Endodermal cell (in vitro differentiated cells): ENCODE measurements at regions not wholly inside any gene's neighbourhood (a gene's known extent, or its start where the extent isn't known, plus 50 kb on each side); places are given as distances from the start of the nearest gene placed in this dataset.
"Not testable (repeated sequence)": the region's sequence is repeated elsewhere in the genome, so short reads cannot be mapped to it uniquely, and the experiment has no call there.

ENCODE experiments used
- DNase-seq: peaks from one replicate; pipeline ENCODE4 v3.0.0-alpha.2; 2017
- H3K27ac ChIP-seq: 2 replicates; pipeline ENCODE4 v1.5.1; 2013; ENCODE audit warnings: mild to moderate bottlenecking, low read depth, low read length, moderate library complexity
- H3K27me3 ChIP-seq: 2 replicates; pipeline ENCODE4 v1.6.1; 2013; ENCODE audit warnings: mild to moderate bottlenecking, low read length, moderate library complexity; ENCODE audit not compliant: insufficient read depth, control insufficient read depth, poor library complexity, severe bottlenecking
- H3K36me3 ChIP-seq: 2 replicates; pipeline ENCODE4 v1.7.0; 2013; ENCODE audit warnings: mild to moderate bottlenecking, low read length, moderate library complexity; ENCODE audit not compliant: control insufficient read depth, insufficient read depth
- H3K4me1 ChIP-seq: one replicate; pipeline ENCODE4 v1.7.0; 2013; ENCODE audit warnings: low read length; ENCODE audit not compliant: control insufficient read depth, insufficient read depth
- H3K4me3 ChIP-seq: 2 replicates; pipeline ENCODE4 v1.5.1; 2013; ENCODE audit warnings: mild to moderate bottlenecking, low read length, moderate library complexity
- H3K9ac ChIP-seq: 2 replicates; pipeline ENCODE4 v1.6.1; 2013; ENCODE audit warnings: mild to moderate bottlenecking, low read length, moderate library complexity; ENCODE audit not compliant: poor library complexity, severe bottlenecking; ENCODE audit errors: extremely low read depth
- H3K9me3 ChIP-seq: 2 replicates; pipeline ENCODE4 v1.6.1; 2013; ENCODE audit warnings: mild to moderate bottlenecking, low read length, moderate library complexity; ENCODE audit not compliant: control insufficient read depth
- H3K27ac Mint-ChIP-seq: 2 replicates; pipeline ENCODE4 v1.8.0; 2020; ENCODE audit warnings: mixed read lengths
- H3K27me3 Mint-ChIP-seq: 2 replicates; pipeline ENCODE4 v1.8.0; 2021; ENCODE audit warnings: mild to moderate bottlenecking, mixed read lengths; ENCODE audit not compliant: insufficient read depth
- H3K36me3 Mint-ChIP-seq: 2 replicates; pipeline ENCODE4 v1.8.0; 2020; ENCODE audit warnings: low read depth, mixed read lengths
- H3K4me1 Mint-ChIP-seq: 2 replicates; pipeline ENCODE4 v1.8.0; 2020; ENCODE audit warnings: mixed read lengths
- H3K4me3 Mint-ChIP-seq: 2 replicates; pipeline ENCODE4 v1.8.0; 2020; ENCODE audit warnings: mild to moderate bottlenecking, moderate library complexity, mixed read lengths
- H3K9me3 Mint-ChIP-seq: 2 replicates; pipeline ENCODE4 v1.8.0; 2020; ENCODE audit warnings: mild to moderate bottlenecking, mixed read lengths
- WGBS, 2 experiments: methylation state at CpG; one replicate each; pipeline versions ENCODE4 v1.1.5 to v1.1.7; 2013; ENCODE audit warnings: missing lambda C conversion rate in 2 of 2, mixed read lengths in 1 of 2; ENCODE audit not compliant: insufficient coverage in 1 of 2, insufficient read length in 1 of 2; 5-methylcytosine and 5-hydroxymethylcytosine counted together

- not testable (repeated sequence) for H3K9me3 Mint-ChIP-seq, H3K4me1 Mint-ChIP-seq, H3K4me1 ChIP-seq, H3K9me3 ChIP-seq, H3K36me3 Mint-ChIP-seq, DNase-seq, H3K27me3 Mint-ChIP-seq, H3K4me3 ChIP-seq, H3K27ac ChIP-seq, H3K27me3 ChIP-seq, H3K4me3 Mint-ChIP-seq, H3K36me3 ChIP-seq, H3K9ac ChIP-seq, H3K27ac Mint-ChIP-seq
- no CpG with 5 or more reads among the region's 78 CpGs for WGBS, 2 experiments
Observed at GRCh38 chr7:65647153-65647964, 225.5 kb upstream of the VKORC1L1 start.

GRCh38 chr7:65651174-65651573 lies 221.7 kb upstream of the VKORC1L1 start:
- not testable (repeated sequence) for H3K36me3 ChIP-seq, H3K4me1 ChIP-seq, H3K27me3 ChIP-seq, H3K4me3 Mint-ChIP-seq, H3K36me3 Mint-ChIP-seq, H3K4me1 Mint-ChIP-seq, H3K27me3 Mint-ChIP-seq, H3K27ac ChIP-seq, H3K9me3 Mint-ChIP-seq, H3K27ac Mint-ChIP-seq, DNase-seq, H3K4me3 ChIP-seq, H3K9ac ChIP-seq, H3K9me3 ChIP-seq
- 96% methylated on average over 2 of the region's 2 CpGs; no CpG with 5 or more reads in 1 of the 2 experiments for WGBS, 2 experiments

- not testable (repeated sequence) for H3K4me1 Mint-ChIP-seq, H3K36me3 Mint-ChIP-seq, H3K27me3 ChIP-seq, H3K4me3 Mint-ChIP-seq, H3K27ac Mint-ChIP-seq, DNase-seq, H3K4me3 ChIP-seq, H3K27ac ChIP-seq, H3K9me3 Mint-ChIP-seq, H3K27me3 Mint-ChIP-seq, H3K9me3 ChIP-seq, H3K9ac ChIP-seq, H3K36me3 ChIP-seq, H3K4me1 ChIP-seq
Observed at GRCh38 chr7:65651826-65652592, 220.9 kb upstream of the VKORC1L1 start.

- H3K27ac Mint-ChIP-seq, H3K4me1 Mint-ChIP-seq, H3K4me3 ChIP-seq, H3K4me1 ChIP-seq, H3K9ac ChIP-seq, DNase-seq, H3K27me3 ChIP-seq, H3K27ac ChIP-seq, H3K9me3 ChIP-seq, H3K4me3 Mint-ChIP-seq, H3K36me3 Mint-ChIP-seq, H3K36me3 ChIP-seq, H3K27me3 Mint-ChIP-seq, H3K9me3 Mint-ChIP-seq: not testable (repeated sequence)
- WGBS, 2 experiments: no CpG with 5 or more reads among the region's 1 CpG
Observed at GRCh38 chr7:65652669-65653068, 220.2 kb upstream of the VKORC1L1 start.

DNA sequence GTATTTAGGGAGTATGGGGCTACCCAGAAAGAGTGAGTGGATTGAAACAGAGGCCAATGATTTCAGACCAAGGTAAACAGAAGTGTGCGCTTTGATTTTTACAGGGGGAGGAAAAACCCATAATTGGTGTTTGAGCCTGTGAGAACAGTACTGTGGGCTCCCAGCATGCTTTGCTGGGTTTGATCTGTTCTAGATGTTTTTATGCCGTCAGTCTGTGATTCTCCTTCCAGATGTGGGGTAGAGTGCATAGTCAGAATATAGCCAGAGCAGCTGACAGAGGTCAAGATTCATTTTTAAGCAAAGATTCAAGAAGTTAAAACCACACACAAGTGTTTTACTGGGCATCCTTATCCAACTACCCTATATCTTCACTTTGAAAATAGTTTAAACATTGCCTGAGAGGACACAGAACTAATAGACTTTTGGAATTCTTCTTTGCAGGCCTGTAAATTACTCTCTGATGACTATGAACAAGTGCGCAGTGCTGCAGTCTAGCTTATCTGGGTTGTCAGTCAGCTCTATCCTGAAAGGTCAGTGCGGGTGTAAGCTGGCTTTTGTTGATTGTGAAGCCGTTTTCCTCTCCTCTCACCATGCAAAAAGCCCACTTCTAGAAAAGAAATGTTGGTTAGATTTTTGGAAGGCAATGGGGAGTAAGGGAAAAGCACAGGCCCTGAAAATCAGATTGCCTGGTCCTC lies 216.2 kb upstream of the VKORC1L1 start:
- not testable (repeated sequence) for H3K36me3 ChIP-seq, H3K27ac Mint-ChIP-seq, H3K4me1 Mint-ChIP-seq, H3K9ac ChIP-seq, H3K4me1 ChIP-seq, DNase-seq, H3K9me3 Mint-ChIP-seq, H3K27ac ChIP-seq, H3K9me3 ChIP-seq, H3K4me3 ChIP-seq, H3K27me3 Mint-ChIP-seq, H3K36me3 Mint-ChIP-seq, H3K4me3 Mint-ChIP-seq, H3K27me3 ChIP-seq
- no CpG with 5 or more reads among the region's 5 CpGs for WGBS, 2 experiments

DNA sequence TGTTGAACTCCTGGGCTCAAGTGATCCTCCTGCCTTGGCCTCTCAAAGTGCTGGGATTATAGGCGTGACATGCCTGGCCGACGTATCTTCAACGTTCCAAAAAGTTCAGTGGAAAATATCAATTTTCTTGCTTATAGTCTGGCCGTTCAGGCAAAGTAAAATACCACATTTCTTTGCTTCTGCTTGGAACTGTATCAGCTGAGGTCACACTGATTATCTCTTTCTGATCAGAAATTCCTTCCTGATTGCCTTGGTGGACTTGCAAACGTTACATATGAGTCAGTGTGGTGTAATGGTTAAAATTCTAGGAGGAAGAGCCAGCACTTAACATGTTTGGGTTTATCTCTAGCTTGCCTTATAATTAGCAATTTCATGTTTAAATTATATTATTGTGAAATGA lies 189.5 kb upstream of the VKORC1L1 start:
- not testable (repeated sequence) for H3K4me1 Mint-ChIP-seq, H3K27ac Mint-ChIP-seq, H3K9ac ChIP-seq, H3K27me3 Mint-ChIP-seq, H3K9me3 Mint-ChIP-seq, H3K4me3 Mint-ChIP-seq, H3K36me3 Mint-ChIP-seq, H3K36me3 ChIP-seq, H3K27me3 ChIP-seq, H3K4me1 ChIP-seq, H3K9me3 ChIP-seq, H3K27ac ChIP-seq, H3K4me3 ChIP-seq, DNase-seq
- WGBS, 2 experiments: 68 to 97% methylated on average over 2 to 5 of the region's 6 CpGs
